CD4-positive, alpha-beta memory T cell (primary cell): ENCODE measurements at regions not wholly inside any gene's neighbourhood (a gene's known extent, or its start where the extent isn't known, plus 50 kb on each side); places are given as distances from the start of the nearest gene placed in this dataset.

Experiments
- CTCF ChIA-PET: fragments of 350-600 bp; sonication (Branson Sonifier 250); formaldehyde crosslinking; loops from one replicate; lab custom pipeline; 2021; ENCODE audit warnings: inconsistent platforms; ENCODE audit not compliant: partially characterized antibody; lab: Charles Lee
- POLR2A ChIA-PET: fragments of 350-600 bp; sonication (Branson Sonifier 250); formaldehyde crosslinking; loops from one replicate; lab custom pipeline; 2021; ENCODE audit not compliant: partially characterized antibody; lab: Charles Lee
- DNase-seq, 5 donors: peaks; one replicate each; pipeline versions ENCODE4 v3.0.0 to v3.0.0-alpha.2; 2020 to 2022; ENCODE audit warnings: mixed read lengths in 1 of 5
- H3K27ac ChIP-seq: one replicate; pipeline ENCODE4 v1.7.0; 2013; ENCODE audit warnings: low read depth, low read length
- H3K27me3 ChIP-seq: 2 replicates; pipeline ENCODE4 v1.7.0; 2013; ENCODE audit warnings: mild to moderate bottlenecking, low read length, moderate library complexity; ENCODE audit not compliant: insufficient read depth
- H3K36me3 ChIP-seq: 2 replicates; pipeline ENCODE4 v1.7.0; 2013; ENCODE audit warnings: mild to moderate bottlenecking, low read length, moderate library complexity; ENCODE audit not compliant: insufficient read depth
- H3K4me1 ChIP-seq: 2 replicates; pipeline ENCODE4 v1.7.0; 2013; ENCODE audit warnings: mild to moderate bottlenecking, low read length, moderate library complexity; ENCODE audit not compliant: insufficient read depth
- H3K4me3 ChIP-seq, 2 donors: one replicate each; pipeline ENCODE4 v1.7.0; 2013; ENCODE audit warnings: low read length in 2 of 2, mild to moderate bottlenecking in 1 of 2
- H3K9me3 ChIP-seq, 2 donors: one replicate each; pipeline ENCODE4 v1.7.0; 2013; ENCODE audit warnings: low read length in 2 of 2, control low read depth in 1 of 2; ENCODE audit not compliant: control insufficient read depth in 1 of 2
- H3K27ac Mint-ChIP-seq, 7 donors: one replicate each; pipeline ENCODE4 v1.8.0; 2020 to 2021; ENCODE audit warnings: mixed read lengths in 7 of 7, mild to moderate bottlenecking in 6 of 7, inconsistent platforms in 3 of 7, moderate library complexity in 3 of 7
- H3K27me3 Mint-ChIP-seq, 2 donors: one replicate each; pipeline ENCODE4 v1.8.0; 2020 to 2021; ENCODE audit warnings: mixed read lengths in 2 of 2
- H3K36me3 Mint-ChIP-seq, 2 donors: one replicate each; pipeline ENCODE4 v1.8.0; 2020 to 2021; ENCODE audit warnings: mixed read lengths in 2 of 2, inconsistent platforms in 1 of 2, mild to moderate bottlenecking in 1 of 2
- H3K4me1 Mint-ChIP-seq, 4 donors: one replicate each; pipeline ENCODE4 v1.8.0; 2020 to 2021; ENCODE audit warnings: mixed read lengths in 4 of 4, mild to moderate bottlenecking in 1 of 4
- H3K4me3 Mint-ChIP-seq, 8 donors: one replicate each; pipeline ENCODE4 v1.8.0; 2020 to 2021; ENCODE audit warnings: mixed read lengths in 8 of 8, mild to moderate bottlenecking in 7 of 8, moderate library complexity in 6 of 8, inconsistent platforms in 3 of 8
- H3K9me3 Mint-ChIP-seq, 8 donors: one replicate each; pipeline ENCODE4 v1.8.0; 2020 to 2021; ENCODE audit warnings: mixed read lengths in 8 of 8, mild to moderate bottlenecking in 5 of 8, inconsistent platforms in 3 of 8, moderate library complexity in 1 of 8
- intact Hi-C: fragments of 100-400 bp; cut with micrococcal nuclease; formaldehyde crosslinking; loops from one replicate; pipeline ENCODE4 v1.15.1; 2023

DNA sequence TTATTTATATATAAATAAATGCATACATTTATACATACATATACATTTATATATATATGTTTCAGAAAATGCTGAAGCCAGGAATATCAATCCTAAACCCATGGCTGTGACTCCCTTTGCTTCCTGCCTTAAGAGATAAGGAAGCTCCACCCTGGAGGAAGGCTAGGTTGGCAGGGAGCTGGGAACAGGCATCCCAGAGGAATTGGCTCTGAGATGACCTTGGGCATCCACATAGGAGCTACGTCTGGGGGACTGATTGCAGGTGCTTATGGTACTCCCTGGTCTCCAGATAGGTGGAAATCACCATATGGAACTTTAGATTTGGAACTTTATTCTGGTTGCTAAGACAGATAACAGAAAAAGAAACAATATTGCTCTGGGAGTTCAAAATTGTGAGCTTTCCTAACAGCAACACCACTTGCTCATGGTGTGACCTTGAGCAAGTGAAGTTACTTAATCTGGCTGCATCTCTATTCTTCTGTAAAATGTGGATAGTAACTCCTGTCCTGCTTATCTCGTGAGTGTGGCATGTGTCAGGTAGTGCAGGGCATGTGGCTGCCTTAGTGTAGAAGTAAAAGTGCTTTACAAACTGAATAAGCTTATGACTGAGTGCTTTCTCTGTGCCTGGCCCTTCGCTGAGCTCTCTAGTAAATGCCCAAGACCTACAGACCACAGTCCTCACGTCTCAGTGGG is 341.0 kb downstream of the MEIS1 start:
- Histone ChIP-seq H3K4me1 (no peaks in the 10 kb centered on the region), H3K27me3 (no peaks in the 10 kb centered on the region), H3K27ac (no peak overlapping the region), H3K36me3 (no peaks in the 10 kb centered on the region), H3K9me3 (no peaks in the 10 kb centered on the region), H3K4me3 (no peak overlapping the region)
- intact Hi-C loops = no loop called here
- POLR2A ChIA-PET = no interaction called here
- Mint-ChIP-seq H3K9me3 (peaks cover 0 to 8% (median 2%) of the 10 kb centered on the region in 8 donors), H3K36me3 (no peaks in the 10 kb centered on the region), H3K4me3 (no peak overlapping the region), H3K27me3 (no peaks in the 10 kb centered on the region), H3K4me1 (no peaks in the 10 kb centered on the region), H3K27ac (no peak overlapping the region)
- CTCF ChIA-PET = no interaction called here
- no peak for DNase-seq

DNA sequence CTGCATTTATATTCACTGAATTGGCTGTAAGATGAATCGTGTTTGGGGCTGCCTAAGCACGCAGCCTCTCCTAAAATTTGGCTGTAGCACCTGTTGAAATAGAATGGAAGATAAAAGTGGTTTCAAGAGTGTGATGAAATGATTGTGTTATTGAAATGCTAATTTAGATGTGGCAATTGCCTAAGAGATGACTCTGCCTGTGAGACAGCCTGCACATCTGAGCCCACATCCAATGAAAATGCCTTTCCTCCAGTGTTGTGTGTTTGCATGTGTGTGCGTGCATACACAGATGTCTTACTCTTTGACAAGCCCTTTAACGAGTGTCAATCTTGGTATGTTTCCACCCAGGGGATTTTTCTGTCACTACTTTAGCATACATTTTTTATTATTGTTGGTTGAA is 346.9 kb downstream of the MEIS1 start:
- Mint-ChIP-seq H3K9me3 (peaks cover 0 to 9% (median 2%) of the 10 kb centered on the region in 8 donors), H3K27ac (no peak overlapping the region), H3K27me3 (no peaks in the 10 kb centered on the region), H3K36me3 (no peaks in the 10 kb centered on the region), H3K4me3 (no peak overlapping the region), H3K4me1 (no peaks in the 10 kb centered on the region)
- CTCF ChIA-PET = no interaction called here
- no peaks in the 10 kb centered on the region for H3K4me1 ChIP-seq
- no peak overlapping the region for H3K4me3 ChIP-seq
- H3K27ac ChIP-seq = no peak overlapping the region
- no peaks in the 10 kb centered on the region for H3K27me3 ChIP-seq
- no peak for DNase-seq
- intact Hi-C loops = no loop called here
- POLR2A ChIA-PET = no interaction called here
- no peaks in the 10 kb centered on the region for H3K9me3 ChIP-seq
- H3K36me3 ChIP-seq = no peaks in the 10 kb centered on the region

DNA sequence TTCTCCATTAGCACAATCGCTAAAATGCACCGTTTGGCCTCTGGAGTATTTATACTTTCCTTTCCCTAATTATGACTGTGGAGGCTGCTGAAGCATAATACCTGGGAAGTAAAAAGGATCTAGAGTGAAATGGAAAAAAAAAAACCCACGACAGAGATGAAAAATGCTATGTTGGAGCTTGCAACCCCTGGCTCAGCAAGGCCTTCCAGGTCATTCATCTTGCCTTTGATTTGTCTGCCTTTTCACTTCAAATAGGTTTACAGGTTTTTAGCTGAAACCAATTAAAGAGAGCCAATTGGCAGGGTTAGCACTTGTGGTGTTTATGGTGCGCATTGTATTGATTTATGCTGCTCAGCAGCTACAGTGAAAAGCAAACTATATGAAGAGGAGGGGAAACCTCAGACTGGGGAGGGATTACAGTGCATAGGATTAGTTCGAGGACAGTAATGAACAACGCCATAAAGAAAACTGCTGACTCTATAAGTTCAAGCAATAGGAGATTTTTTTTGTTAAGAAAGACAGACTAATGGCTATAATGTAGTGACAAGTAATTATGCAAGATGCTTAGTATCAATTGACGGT is 347.9 kb downstream of the MEIS1 start:
- Mint-ChIP-seq H3K4me1 (no peaks in the 10 kb centered on the region), H3K36me3 (no peaks in the 10 kb centered on the region), H3K27me3 (no peaks in the 10 kb centered on the region), H3K27ac (no peak overlapping the region), H3K9me3 (peaks cover 0 to 8% (median 3%) of the 10 kb centered on the region in 8 donors), H3K4me3 (no peak overlapping the region)
- Histone ChIP-seq H3K27ac (no peak overlapping the region), H3K4me1 (no peaks in the 10 kb centered on the region), H3K36me3 (no peaks in the 10 kb centered on the region), H3K27me3 (no peaks in the 10 kb centered on the region), H3K4me3 (no peak overlapping the region), H3K9me3 (no peaks in the 10 kb centered on the region)
- intact Hi-C loops = no loop called here
- DNase-seq = no peak
- ChIA-PET CTCF (no interaction called here), POLR2A (no interaction called here)

DNA sequence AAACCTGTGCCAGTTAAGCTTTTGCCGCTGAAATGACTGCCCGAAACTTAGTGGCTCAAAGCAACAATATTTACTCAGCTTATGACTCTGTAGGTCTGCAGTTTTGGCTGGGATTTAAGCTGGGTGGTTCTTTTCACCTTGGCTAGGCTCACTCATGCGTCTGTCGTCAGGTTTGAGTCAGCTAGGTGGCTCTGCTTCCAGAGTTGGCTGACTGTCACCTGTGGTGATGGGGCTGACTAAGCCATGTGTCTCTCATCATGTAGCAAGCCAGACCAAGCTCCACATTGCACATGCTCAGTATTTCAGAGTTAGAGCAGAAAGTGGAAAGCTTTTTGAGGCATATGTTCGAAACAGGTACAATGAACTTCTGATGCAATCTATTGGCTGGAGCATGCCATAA is 354.8 kb downstream of the MEIS1 start:
- H3K36me3 Mint-ChIP-seq = no peaks in the 10 kb centered on the region
- no peaks in the 10 kb centered on the region for H3K27me3 ChIP-seq
- POLR2A ChIA-PET = no interaction called here
- no peak for DNase-seq
- no peaks in the 10 kb centered on the region for H3K4me1 Mint-ChIP-seq
- no peak overlapping the region for H3K4me3 ChIP-seq
- no peaks in the 10 kb centered on the region for H3K4me1 ChIP-seq
- H3K27ac ChIP-seq = no peak overlapping the region
- no peak overlapping the region for H3K4me3 Mint-ChIP-seq
- H3K36me3 ChIP-seq = no peaks in the 10 kb centered on the region
- CTCF ChIA-PET = no interaction called here
- no peak overlapping the region for H3K27ac Mint-ChIP-seq
- intact Hi-C loops = no loop called here
- H3K9me3 Mint-ChIP-seq = peaks cover 0 to 7% (median 0%) of the 10 kb centered on the region in 8 donors
- no peaks in the 10 kb centered on the region for H3K9me3 ChIP-seq
- no peaks in the 10 kb centered on the region for H3K27me3 Mint-ChIP-seq

DNA sequence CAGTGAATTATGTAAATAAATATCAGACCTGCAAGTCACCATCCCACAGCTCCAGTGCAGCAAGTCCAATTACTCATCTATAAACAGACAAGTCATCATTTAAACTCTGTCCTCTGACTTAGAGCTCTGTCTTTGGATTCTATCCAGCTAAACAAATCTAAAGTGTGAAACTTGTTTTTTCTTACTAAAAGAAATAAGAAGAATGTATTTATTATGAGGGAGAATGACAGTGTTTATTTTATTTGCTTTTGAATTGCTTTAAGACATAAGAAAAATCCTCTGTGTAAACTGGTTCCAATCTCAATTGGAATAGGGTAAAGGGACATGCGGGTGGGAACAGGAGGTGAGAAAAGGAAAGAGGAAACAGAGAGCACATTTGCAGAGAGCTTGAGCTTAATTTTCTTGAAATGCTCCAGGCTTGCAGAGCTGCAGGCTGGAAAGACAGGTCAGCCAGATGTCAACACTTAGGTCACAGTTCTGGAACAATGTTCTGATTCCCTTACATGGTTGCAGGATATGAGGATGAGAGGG is 355.8 kb downstream of the MEIS1 start:
- no peaks in the 10 kb centered on the region for H3K4me1 ChIP-seq
- Mint-ChIP-seq H3K36me3 (no peaks in the 10 kb centered on the region), H3K27ac (no peak overlapping the region), H3K27me3 (no peaks in the 10 kb centered on the region), H3K9me3 (peaks cover 0 to 7% (median 0%) of the 10 kb centered on the region in 8 donors), H3K4me1 (no peaks in the 10 kb centered on the region), H3K4me3 (no peak overlapping the region)
- no peaks in the 10 kb centered on the region for H3K27me3 ChIP-seq
- ChIA-PET POLR2A (no interaction called here), CTCF (no interaction called here)
- DNase-seq = no peak
- no peak overlapping the region for H3K4me3 ChIP-seq
- no peaks in the 10 kb centered on the region for H3K9me3 ChIP-seq
- no peak overlapping the region for H3K27ac ChIP-seq
- H3K36me3 ChIP-seq = no peaks in the 10 kb centered on the region
- intact Hi-C loops = no loop called here

DNA sequence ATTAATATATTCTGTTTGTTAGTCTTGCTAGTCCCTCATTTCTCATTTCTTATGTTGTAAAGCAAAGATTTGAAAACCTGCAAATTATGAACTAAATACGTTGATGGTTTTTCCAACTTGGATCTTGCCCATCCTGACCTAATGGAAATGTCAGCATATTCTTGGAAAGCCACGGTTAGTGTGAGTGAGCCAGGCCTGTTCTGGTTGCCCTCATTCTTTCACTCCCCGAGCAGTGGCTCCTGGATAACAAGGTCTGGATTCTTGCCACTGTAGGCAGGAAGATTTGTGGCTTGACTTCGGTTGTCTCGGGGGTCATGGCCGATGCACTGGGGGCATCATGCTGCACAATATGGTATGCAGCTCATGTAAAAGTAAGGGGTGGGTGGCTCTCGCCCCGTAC is 359.1 kb downstream of the MEIS1 start:
- CTCF ChIA-PET = no interaction called here

DNA sequence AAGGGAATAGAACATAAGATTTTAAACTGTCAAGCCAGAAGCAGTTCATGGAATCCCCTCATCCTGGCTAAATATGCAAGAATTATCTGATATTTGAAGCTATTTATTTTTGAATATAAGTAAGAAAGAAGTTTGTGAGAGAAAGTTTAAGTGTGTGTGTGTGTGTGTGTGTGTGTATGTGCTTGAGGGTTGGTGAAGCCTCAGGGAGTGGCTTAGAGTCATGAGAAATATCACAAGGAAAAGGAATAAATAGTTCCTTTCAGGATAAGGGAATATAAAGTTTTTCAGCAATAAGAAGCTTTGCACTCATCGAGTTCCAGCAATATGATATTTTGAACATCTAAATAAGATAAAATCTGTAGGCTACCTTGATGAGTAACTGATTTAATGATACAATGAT is 359.6 kb downstream of the MEIS1 start:
- intact Hi-C loops = no loop called here
- Histone ChIP-seq H3K27ac (no peak overlapping the region), H3K27me3 (no peaks in the 10 kb centered on the region), H3K4me1 (no peaks in the 10 kb centered on the region), H3K4me3 (no peak overlapping the region), H3K36me3 (no peaks in the 10 kb centered on the region), H3K9me3 (no peaks in the 10 kb centered on the region)
- Mint-ChIP-seq H3K4me1 (no peaks in the 10 kb centered on the region), H3K27ac (no peak overlapping the region), H3K36me3 (no peaks in the 10 kb centered on the region), H3K9me3 (peaks cover 0 to 8% (median 2%) of the 10 kb centered on the region in 8 donors), H3K27me3 (no peaks in the 10 kb centered on the region), H3K4me3 (no peak overlapping the region)
- DNase-seq = no peak
- POLR2A ChIA-PET = no interaction called here
- CTCF ChIA-PET = no interaction called here

More for the DNA sequence above, 359.1 kb downstream of the MEIS1 start:
- no peak overlapping the region for H3K27ac ChIP-seq
- Mint-ChIP-seq H3K27ac (no peak overlapping the region), H3K4me3 (no peak overlapping the region), H3K4me1 (no peaks in the 10 kb centered on the region), H3K9me3 (peaks cover 0 to 7% (median 2%) of the 10 kb centered on the region in 8 donors), H3K27me3 (no peaks in the 10 kb centered on the region), H3K36me3 (no peaks in the 10 kb centered on the region)
- DNase-seq = no peak
- H3K4me1 ChIP-seq = no peaks in the 10 kb centered on the region
- H3K36me3 ChIP-seq = no peaks in the 10 kb centered on the region
- intact Hi-C loops = no loop called here
- no peaks in the 10 kb centered on the region for H3K27me3 ChIP-seq
- H3K4me3 ChIP-seq = no peak overlapping the region
- POLR2A ChIA-PET = no interaction called here
- H3K9me3 ChIP-seq = no peaks in the 10 kb centered on the region
